ENCODE measurements at regions not wholly inside any gene's neighbourhood (a gene's known extent, or its start where the extent isn't known, plus 50 kb on each side); places are given as distances from the start of the nearest gene placed in this dataset.

DNA sequence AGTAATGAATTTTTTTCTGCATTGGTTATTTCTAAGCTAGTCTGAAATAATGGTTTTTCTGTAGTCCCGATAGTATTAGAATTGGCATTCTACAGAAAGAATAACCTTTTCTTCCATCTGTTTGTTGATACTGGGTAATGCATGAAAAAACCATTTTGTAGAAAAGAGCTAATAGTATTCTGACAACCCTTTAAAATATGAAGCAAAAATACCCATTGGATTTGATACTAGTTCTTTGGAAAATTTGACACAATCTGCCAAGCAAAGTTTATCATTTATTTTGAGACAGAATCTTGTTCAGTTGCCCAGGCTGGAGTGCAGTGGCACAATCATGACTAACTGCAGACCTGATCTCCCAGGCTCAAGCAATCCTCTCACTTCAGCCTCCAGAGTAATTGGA, 366.8 kb upstream of the MON1B start:
- H4K20me1 ChIP-seq (ENCODE audit: insufficient read depth, low read length, poor library complexity, severe bottlenecking) = no peaks in the 10 kb centered on the region
- no peak overlapping the region for H3K4me2 ChIP-seq (ENCODE audit: low read depth, low read length, poor library complexity, severe bottlenecking)
- TF ChIP-seq EZH2phosphoT487 (IDR thresholded peaks at IDR 0.05; ENCODE audit: borderline replicate concordance) = no peak
- TF ChIP-seq, protein P1, sequence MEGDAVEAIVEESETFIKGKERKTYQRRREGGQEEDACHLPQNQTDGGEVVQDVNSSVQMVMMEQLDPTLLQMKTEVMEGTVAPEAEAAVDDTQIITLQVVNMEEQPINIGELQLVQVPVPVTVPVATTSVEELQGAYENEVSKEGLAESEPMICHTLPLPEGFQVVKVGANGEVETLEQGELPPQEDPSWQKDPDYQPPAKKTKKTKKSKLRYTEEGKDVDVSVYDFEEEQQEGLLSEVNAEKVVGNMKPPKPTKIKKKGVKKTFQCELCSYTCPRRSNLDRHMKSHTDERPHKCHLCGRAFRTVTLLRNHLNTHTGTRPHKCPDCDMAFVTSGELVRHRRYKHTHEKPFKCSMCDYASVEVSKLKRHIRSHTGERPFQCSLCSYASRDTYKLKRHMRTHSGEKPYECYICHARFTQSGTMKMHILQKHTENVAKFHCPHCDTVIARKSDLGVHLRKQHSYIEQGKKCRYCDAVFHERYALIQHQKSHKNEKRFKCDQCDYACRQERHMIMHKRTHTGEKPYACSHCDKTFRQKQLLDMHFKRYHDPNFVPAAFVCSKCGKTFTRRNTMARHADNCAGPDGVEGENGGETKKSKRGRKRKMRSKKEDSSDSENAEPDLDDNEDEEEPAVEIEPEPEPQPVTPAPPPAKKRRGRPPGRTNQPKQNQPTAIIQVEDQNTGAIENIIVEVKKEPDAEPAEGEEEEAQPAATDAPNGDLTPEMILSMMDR (conservative IDR thresholded peaks at IDR 0.05; ENCODE audit: low read length) = no peak
- H3K27me3 ChIP-seq (ENCODE audit: insufficient read depth, low read length, poor library complexity, severe bottlenecking) = no peaks in the 10 kb centered on the region
- H3K9me2 ChIP-seq (replicated peaks; ENCODE audit: low read depth, low read length) = no peaks in the 10 kb centered on the region
- no peak overlapping the region for H3K4me3 ChIP-seq (ENCODE audit: low read length, poor library complexity, severe bottlenecking)
- H3K9ac ChIP-seq (ENCODE audit: low read depth, low read length, poor library complexity, severe bottlenecking) = no peak overlapping the region
- H3K9me3 ChIP-seq (ENCODE audit: insufficient read depth, low read depth, low read length) = 0 out of 2 replicates have a peak, but pooled peaks cover 3% of the 10 kb centered on the region
- no peaks in the 10 kb centered on the region for H3K79me2 ChIP-seq (ENCODE audit: insufficient read depth, low read length)
- no peak overlapping the region for H2AFZ ChIP-seq (ENCODE audit: low read length)
- H3F3A ChIP-seq (ENCODE audit: low read depth) = no peaks in the 10 kb centered on the region
- no peaks in the 10 kb centered on the region for H3K36me3 ChIP-seq (ENCODE audit: insufficient read depth, low read length)
- no peaks in the 10 kb centered on the region for H3K4me1 ChIP-seq (ENCODE audit: insufficient read depth, low read length, poor library complexity, severe bottlenecking)

DNA sequence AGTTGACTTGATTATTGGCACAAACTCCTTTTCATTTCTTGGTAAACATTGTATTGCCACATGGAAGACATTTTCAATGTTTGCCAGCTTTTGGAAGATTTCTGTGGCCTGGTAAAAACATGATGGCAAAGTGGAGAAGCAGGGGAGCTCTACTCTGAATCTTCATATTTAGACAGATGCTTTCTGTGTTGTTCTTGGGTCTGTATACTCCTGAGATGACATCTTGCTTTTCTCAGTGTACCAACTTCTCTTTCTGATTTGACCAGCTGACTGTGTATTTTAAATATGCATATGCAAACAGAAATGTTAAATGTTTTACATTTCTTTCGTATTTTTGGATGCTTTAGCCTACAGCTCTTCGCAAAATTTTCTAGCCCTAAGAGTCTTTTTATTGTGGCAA, 366.2 kb upstream of the MON1B start:
- Histone ChIP-seq H3F3A (ENCODE audit: low read depth) (no peaks in the 10 kb centered on the region), H3K36me3 (ENCODE audit: insufficient read depth, low read length) (no peaks in the 10 kb centered on the region), H3K4me2 (ENCODE audit: low read depth, low read length, poor library complexity, severe bottlenecking) (no peak overlapping the region), H2AFZ (ENCODE audit: low read length) (no peak overlapping the region), H3K9me3 (ENCODE audit: insufficient read depth, low read depth, low read length) (0 out of 2 replicates have a peak, but pooled peaks cover 3% of the 10 kb centered on the region), H3K9me2 (replicated peaks; ENCODE audit: low read depth, low read length) (no peaks in the 10 kb centered on the region), H3K4me1 (ENCODE audit: insufficient read depth, low read length, poor library complexity, severe bottlenecking) (no peaks in the 10 kb centered on the region), H3K4me3 (ENCODE audit: low read length, poor library complexity, severe bottlenecking) (no peak overlapping the region), H3K27me3 (ENCODE audit: insufficient read depth, low read length, poor library complexity, severe bottlenecking) (no peaks in the 10 kb centered on the region), H3K79me2 (ENCODE audit: insufficient read depth, low read length) (no peaks in the 10 kb centered on the region), H4K20me1 (ENCODE audit: insufficient read depth, low read length, poor library complexity, severe bottlenecking) (no peaks in the 10 kb centered on the region), H3K9ac (ENCODE audit: low read depth, low read length, poor library complexity, severe bottlenecking) (no peak overlapping the region)
- no peak for TF ChIP-seq EZH2phosphoT487 (IDR thresholded peaks at IDR 0.05; ENCODE audit: borderline replicate concordance)
- TF ChIP-seq, protein P1 (conservative IDR thresholded peaks at IDR 0.05; ENCODE audit: low read length) = no peak

DNA sequence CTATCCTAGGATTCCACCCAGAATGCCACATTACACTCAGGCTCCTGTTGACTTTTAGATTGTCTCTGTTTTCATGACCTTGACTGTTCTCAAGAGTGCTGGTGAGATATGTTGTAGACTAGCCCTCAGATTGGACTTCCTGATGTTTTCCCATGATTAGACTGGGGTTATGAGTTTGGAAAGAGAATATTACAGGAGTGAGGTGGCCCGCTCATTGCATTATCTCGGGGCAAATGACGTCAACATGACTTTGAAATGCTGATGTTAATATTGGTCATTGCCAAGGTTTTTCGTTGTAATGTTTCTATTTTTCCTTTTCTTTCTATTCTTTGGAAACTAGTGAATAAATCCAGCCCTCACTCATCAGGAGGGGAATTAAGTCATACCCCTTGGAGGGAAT, 355.7 kb upstream of the MON1B start:
- H3K4me2 ChIP-seq (ENCODE audit: low read depth, low read length, poor library complexity, severe bottlenecking) = no peak overlapping the region
- no peaks in the 10 kb centered on the region for H3K36me3 ChIP-seq (ENCODE audit: insufficient read depth, low read length)
- H3F3A ChIP-seq (ENCODE audit: low read depth) = no peaks in the 10 kb centered on the region
- no peaks in the 10 kb centered on the region for H4K20me1 ChIP-seq (ENCODE audit: insufficient read depth, low read length, poor library complexity, severe bottlenecking)
- no peak for TF ChIP-seq EZH2phosphoT487 (IDR thresholded peaks at IDR 0.05; ENCODE audit: borderline replicate concordance)
- TF ChIP-seq, protein P1 (conservative IDR thresholded peaks at IDR 0.05; ENCODE audit: low read length) = no peak
- no peaks in the 10 kb centered on the region for H3K9me3 ChIP-seq (ENCODE audit: insufficient read depth, low read depth, low read length)
- no peak overlapping the region for H3K9ac ChIP-seq (ENCODE audit: low read depth, low read length, poor library complexity, severe bottlenecking)
- H2AFZ ChIP-seq (ENCODE audit: low read length) = no peak overlapping the region
- no peaks in the 10 kb centered on the region for H3K4me1 ChIP-seq (ENCODE audit: insufficient read depth, low read length, poor library complexity, severe bottlenecking)
- no peak overlapping the region for H3K4me3 ChIP-seq (ENCODE audit: low read length, poor library complexity, severe bottlenecking)
- H3K9me2 ChIP-seq (replicated peaks; ENCODE audit: low read depth, low read length) = no peaks in the 10 kb centered on the region
- no peaks in the 10 kb centered on the region for H3K79me2 ChIP-seq (ENCODE audit: insufficient read depth, low read length)
- H3K27me3 ChIP-seq (ENCODE audit: insufficient read depth, low read length, poor library complexity, severe bottlenecking) = no peaks in the 10 kb centered on the region
